Nephron progenitor cell (in vitro differentiated cells): ENCODE measurements at regions not wholly inside any gene's neighbourhood (a gene's known extent, or its start where the extent isn't known, plus 50 kb on each side); places are given as distances from the start of the nearest gene placed in this dataset.

ENCODE experiments used
- DNase-seq: peaks from one replicate; pipeline ENCODE4 v3.0.0; 2021
- H3K27ac Mint-ChIP-seq: 2 replicates; pipeline ENCODE4 v1.8.0; 2021; ENCODE audit warnings: mild to moderate bottlenecking, moderate library complexity, mixed read lengths
- H3K27me3 Mint-ChIP-seq: 2 replicates; pipeline ENCODE4 v1.8.0; 2021; ENCODE audit warnings: mild to moderate bottlenecking, low read depth, mixed read lengths; ENCODE audit not compliant: poor library complexity
- H3K36me3 Mint-ChIP-seq: 2 replicates; pipeline ENCODE4 v1.8.0; 2021; ENCODE audit warnings: low read depth, mixed read lengths
- H3K4me1 Mint-ChIP-seq: 2 replicates; pipeline ENCODE4 v1.8.0; 2021; ENCODE audit warnings: mixed read lengths
- H3K4me3 Mint-ChIP-seq: 2 replicates; pipeline ENCODE4 v1.8.0; 2021; ENCODE audit warnings: mild to moderate bottlenecking, moderate library complexity, mixed read lengths
- H3K9me3 Mint-ChIP-seq: 2 replicates; pipeline ENCODE4 v1.8.0; 2021; ENCODE audit warnings: mild to moderate bottlenecking, moderate library complexity, mixed read lengths
- TF ChIP-seq, protein P1 (sequence below): fragments of 200-600 bp; sonication (generic); IDR thresholded peaks from 2 replicates; pipeline ENCODE4 v1.5.0; 2021; ENCODE audit warnings: antibody characterized with exemption

- Mint-ChIP-seq H3K36me3 (no peaks in the 10 kb centered on the region), H3K4me3 (no peak overlapping the region), H3K9me3 (no peaks in the 10 kb centered on the region), H3K27ac (no peak overlapping the region), H3K4me1 (peaks cover 12% of the 10 kb centered on the region), H3K27me3 (peaks cover 24% of the 10 kb centered on the region)
- TF ChIP-seq, protein P1, sequence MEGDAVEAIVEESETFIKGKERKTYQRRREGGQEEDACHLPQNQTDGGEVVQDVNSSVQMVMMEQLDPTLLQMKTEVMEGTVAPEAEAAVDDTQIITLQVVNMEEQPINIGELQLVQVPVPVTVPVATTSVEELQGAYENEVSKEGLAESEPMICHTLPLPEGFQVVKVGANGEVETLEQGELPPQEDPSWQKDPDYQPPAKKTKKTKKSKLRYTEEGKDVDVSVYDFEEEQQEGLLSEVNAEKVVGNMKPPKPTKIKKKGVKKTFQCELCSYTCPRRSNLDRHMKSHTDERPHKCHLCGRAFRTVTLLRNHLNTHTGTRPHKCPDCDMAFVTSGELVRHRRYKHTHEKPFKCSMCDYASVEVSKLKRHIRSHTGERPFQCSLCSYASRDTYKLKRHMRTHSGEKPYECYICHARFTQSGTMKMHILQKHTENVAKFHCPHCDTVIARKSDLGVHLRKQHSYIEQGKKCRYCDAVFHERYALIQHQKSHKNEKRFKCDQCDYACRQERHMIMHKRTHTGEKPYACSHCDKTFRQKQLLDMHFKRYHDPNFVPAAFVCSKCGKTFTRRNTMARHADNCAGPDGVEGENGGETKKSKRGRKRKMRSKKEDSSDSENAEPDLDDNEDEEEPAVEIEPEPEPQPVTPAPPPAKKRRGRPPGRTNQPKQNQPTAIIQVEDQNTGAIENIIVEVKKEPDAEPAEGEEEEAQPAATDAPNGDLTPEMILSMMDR = no peak
- DNase-seq = peak; percentile 14
Measured at GRCh38 chr17:34781571-34782108, 179.6 kb downstream of the CCT6B start.

DNA sequence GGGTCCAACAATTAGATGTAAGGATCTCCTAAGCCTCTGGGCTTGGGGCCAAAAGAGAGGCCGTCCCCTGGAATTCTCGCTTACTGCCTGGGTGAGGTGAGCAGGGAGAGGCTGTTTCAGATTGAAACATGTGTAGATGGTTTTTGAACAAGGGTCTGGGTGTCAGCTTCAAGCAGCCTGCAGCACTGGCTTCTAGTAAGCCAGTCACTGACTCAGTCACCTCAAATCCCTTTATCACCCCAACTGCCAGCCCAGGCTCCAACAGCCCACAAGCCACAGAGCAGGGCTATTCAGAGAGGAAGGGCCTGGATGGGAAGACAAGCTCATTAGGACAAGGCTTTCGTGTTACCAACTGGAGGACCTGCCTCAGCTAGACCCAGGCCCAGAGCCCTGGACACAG is 180.2 kb downstream of the CCT6B start:
- Mint-ChIP-seq H3K9me3 (no peaks in the 10 kb centered on the region), H3K4me1 (peaks cover 12% of the 10 kb centered on the region), H3K4me3 (no peak overlapping the region), H3K36me3 (no peaks in the 10 kb centered on the region), H3K27me3 (peaks cover 24% of the 10 kb centered on the region), H3K27ac (no peak overlapping the region)
- no peak for DNase-seq
- TF ChIP-seq, protein P1 = no peak

DNA sequence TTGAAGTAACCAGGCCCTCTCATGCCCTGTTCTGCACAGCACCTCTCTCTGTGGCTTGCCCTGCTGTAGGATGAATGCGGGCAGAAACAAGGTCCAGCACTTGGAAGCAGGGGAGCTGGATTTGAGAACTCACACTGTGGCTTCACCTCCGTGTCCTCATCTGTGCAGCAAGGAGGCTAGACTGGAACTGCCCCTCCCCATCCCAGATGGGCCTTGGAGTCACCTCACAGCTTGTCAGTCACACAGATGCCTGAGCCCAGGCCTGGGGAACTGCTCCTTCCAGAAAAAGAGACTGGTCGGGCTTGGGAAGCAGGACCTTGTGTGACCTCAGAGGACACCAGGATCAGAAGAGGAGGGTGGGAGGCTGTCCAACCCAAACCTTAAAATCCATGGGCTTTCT is 180.8 kb downstream of the CCT6B start:
- DNase-seq = no peak
- no peak overlapping the region for H3K27ac Mint-ChIP-seq
- H3K4me3 Mint-ChIP-seq = no peak overlapping the region
- no peaks in the 10 kb centered on the region for H3K9me3 Mint-ChIP-seq
- H3K4me1 Mint-ChIP-seq = peaks cover 12% of the 10 kb centered on the region
- TF ChIP-seq, protein P1 = no peak
- no peaks in the 10 kb centered on the region for H3K36me3 Mint-ChIP-seq
- H3K27me3 Mint-ChIP-seq = peaks cover 27% of the 10 kb centered on the region

- TF ChIP-seq, protein P1 = no peak
- Mint-ChIP-seq H3K27me3 (peaks cover 42% of the 10 kb centered on the region), H3K27ac (no peak overlapping the region), H3K36me3 (no peaks in the 10 kb centered on the region), H3K4me1 (peaks cover 35% of the 10 kb centered on the region), H3K4me3 (no peak overlapping the region), H3K9me3 (no peaks in the 10 kb centered on the region)
- DNase-seq = no peak
Measured at GRCh38 chr17:34776456-34777443, 184.5 kb downstream of the CCT6B start.

DNA sequence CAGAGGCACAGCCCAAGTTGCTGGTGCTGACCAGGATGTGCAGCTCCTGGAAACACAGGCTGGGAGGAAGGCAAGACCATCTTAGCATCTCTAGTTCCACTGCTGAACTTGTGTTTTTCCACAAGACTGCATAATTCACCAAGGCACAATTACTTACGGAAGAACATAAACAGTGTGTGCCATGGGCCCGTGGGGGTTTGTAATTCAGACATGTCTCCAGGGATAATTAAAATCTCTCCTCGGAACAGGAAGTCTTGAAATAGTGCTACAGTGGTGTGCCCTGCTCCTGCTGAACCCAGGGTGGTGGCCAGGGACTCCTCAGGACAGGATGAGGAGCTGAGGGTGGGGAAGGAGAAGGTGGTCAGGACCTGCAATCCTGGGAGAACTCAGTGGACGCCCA is 188.2 kb downstream of the CCT6B start:
- H3K4me1 Mint-ChIP-seq = peaks cover 42% of the 10 kb centered on the region
- TF ChIP-seq, protein P1 = no peak
- no peak overlapping the region for H3K4me3 Mint-ChIP-seq
- H3K36me3 Mint-ChIP-seq = no peaks in the 10 kb centered on the region
- DNase-seq = no peak
- H3K27ac Mint-ChIP-seq = no peak overlapping the region
- H3K27me3 Mint-ChIP-seq = peaks cover 44% of the 10 kb centered on the region
- H3K9me3 Mint-ChIP-seq = no peaks in the 10 kb centered on the region
